ENCODE measurements at regions not wholly inside any gene's neighbourhood (a gene's known extent, or its start where the extent isn't known, plus 50 kb on each side); places are given as distances from the start of the nearest gene placed in this dataset.
"Not testable (repeated sequence)": the region's sequence is repeated elsewhere in the genome, so short reads cannot be mapped to it uniquely, and the experiment has no call there.

- DNase-seq: no peak
Measured at GRCh38 chr3:43236008-43236407, 50.3 kb upstream of the SNRK start.

- no peak for DNase-seq
Measured at GRCh38 chr3:43233062-43233461, 53.3 kb upstream of the SNRK start.

GRCh38 chr3:43231276-43232000 lies 54.9 kb upstream of the SNRK start:
- peak; percentile 44 for DNase-seq

- not testable (repeated sequence) for DNase-seq
Measured at GRCh38 chr3:43229865-43230264, 56.5 kb upstream of the SNRK start.

- not testable (repeated sequence) for DNase-seq
Measured at GRCh38 chr3:43227685-43228084, 58.7 kb upstream of the SNRK start.

GRCh38 chr3:43224405-43225073 lies 61.8 kb upstream of the SNRK start:
- DNase-seq: no peak

- no peak for DNase-seq
Measured at GRCh38 chr3:43223670-43224364, 62.5 kb upstream of the SNRK start.

- no peak for DNase-seq
Measured at GRCh38 chr3:43222590-43222989, 63.8 kb upstream of the SNRK start.

- no peak for DNase-seq
Measured at GRCh38 chr3:43221076-43221475, 65.3 kb upstream of the SNRK start.

- no peak for DNase-seq
Measured at GRCh38 chr3:43219616-43220015, 66.7 kb upstream of the SNRK start.

GRCh38 chr3:43218921-43219320 lies 67.4 kb upstream of the SNRK start:
- DNase-seq: no peak

- DNase-seq: no peak
Measured at GRCh38 chr3:43218156-43218555, 68.2 kb upstream of the SNRK start.

- DNase-seq: peak; percentile 38
Measured at GRCh38 chr3:43217633-43218032, 68.7 kb upstream of the SNRK start.

- no peak for DNase-seq
Measured at GRCh38 chr3:43217206-43217605, 69.1 kb upstream of the SNRK start.

GRCh38 chr3:43215663-43216275 lies 70.6 kb upstream of the SNRK start:
- DNase-seq: no peak

- no peak for DNase-seq
Measured at GRCh38 chr3:43215138-43215537, 71.2 kb upstream of the SNRK start.

- no peak for DNase-seq
Measured at GRCh38 chr3:43214616-43215015, 71.7 kb upstream of the SNRK start.

GRCh38 chr3:43213631-43214030 lies 72.7 kb upstream of the SNRK start:
- DNase-seq: no peak

GRCh38 chr3:43212914-43213611 lies 73.3 kb upstream of the SNRK start:
- DNase-seq: no peak

- DNase-seq: no peak
Measured at GRCh38 chr3:43211681-43212080, 74.7 kb upstream of the SNRK start.

- DNase-seq: no peak
Measured at GRCh38 chr3:43210049-43211027, 76.0 kb upstream of the SNRK start.

Data from fibroblast of skin of abdomen (primary cell).